CD4-positive, alpha-beta T cell treated with Interferon gamma for 1 hour (primary cell): ENCODE measurements at regions not wholly inside any gene's neighbourhood (a gene's known extent, or its start where the extent isn't known, plus 50 kb on each side); places are given as distances from the start of the nearest gene placed in this dataset.
"Not testable (repeated sequence)": the region's sequence is repeated elsewhere in the genome, so short reads cannot be mapped to it uniquely, and the experiment has no call there.

Experiments used
- DNase-seq: peaks from one replicate; pipeline ENCODE4 v3.0.0-alpha.2; 2020

DNA sequence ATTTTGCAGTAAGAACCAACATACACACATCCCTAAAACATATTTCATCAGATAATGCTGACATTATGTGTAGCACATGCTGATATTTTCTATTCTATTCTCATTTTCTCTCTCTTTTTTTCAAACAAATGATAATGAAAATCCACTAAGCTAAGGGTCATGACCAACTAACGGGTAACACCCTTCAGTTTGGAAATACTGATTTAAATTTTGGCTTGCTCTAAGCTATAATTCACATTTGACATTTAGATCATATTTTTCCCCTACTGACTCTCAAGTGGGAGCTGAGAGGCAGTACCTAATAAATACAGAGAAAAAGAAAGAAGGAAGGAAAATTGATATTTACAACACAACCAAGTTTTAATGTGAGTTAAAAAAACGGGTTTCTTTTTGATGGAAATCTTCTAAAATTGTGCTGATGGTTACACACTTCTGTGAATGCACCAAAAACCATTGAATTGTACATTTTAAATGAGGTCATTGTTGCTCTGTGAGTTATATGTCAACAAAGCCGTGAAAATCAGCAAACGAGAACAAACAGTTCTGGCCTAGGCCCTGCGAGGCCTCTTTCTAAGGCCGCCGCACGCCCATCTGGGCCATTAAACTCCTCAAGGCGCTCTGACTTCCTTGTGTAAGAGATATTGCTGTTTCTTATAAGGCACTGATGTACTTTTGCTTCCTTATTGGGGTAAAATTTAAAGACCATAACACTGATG, 124.2 kb downstream of the GALR1 start:
- DNase-seq = no peak

DNA sequence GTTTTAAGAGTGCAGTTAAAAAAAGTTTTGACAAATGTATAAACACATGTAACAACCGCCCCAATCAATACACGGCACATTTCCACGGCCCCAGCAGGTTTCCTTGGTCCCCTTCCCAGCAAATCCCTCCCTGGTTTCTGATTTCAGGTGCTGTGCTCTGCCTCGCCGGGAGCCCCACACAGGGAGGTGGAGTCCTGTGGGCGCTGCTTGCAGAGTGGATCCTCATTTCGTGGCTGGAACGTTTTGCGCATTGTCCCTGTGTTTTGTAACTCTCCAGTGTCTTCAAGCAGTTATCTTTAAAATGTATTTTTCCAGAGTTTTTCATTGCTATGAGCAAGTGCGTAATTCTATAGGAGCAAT, 124.8 kb downstream of the GALR1 start:
- no peak for DNase-seq

DNA sequence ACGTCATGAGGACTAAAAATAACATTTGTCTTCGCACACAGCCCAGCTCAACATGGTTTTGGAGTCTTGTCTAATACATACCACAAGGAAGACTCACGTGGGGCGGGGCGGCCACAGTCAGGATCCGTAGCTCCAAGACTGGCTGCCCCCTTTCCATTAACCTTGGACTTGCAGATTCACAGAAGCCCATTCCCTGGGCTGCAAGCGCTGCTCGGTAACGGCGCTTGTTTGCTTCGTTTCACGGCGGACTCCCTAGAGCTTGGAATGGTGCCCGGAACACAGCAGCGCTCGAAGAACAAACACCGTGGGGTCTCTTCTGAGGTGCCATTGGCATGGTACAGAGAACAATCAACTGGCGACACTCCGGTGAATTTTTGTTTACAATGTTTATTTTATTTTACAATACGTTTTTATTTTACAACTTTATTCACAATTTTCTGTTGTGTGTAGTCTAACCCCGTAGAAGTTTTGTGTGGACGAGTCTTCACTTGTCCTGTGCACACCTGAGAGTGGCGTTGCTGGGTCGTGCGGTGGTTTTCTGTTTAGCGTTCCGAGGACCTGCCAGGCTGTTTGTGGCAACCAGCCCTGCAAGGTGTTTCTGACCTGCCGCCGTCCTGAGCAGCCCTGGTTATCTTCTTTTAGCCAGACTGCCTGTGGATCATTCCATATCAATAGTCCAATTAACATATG, 126.5 kb downstream of the GALR1 start:
- no peak for DNase-seq

DNA sequence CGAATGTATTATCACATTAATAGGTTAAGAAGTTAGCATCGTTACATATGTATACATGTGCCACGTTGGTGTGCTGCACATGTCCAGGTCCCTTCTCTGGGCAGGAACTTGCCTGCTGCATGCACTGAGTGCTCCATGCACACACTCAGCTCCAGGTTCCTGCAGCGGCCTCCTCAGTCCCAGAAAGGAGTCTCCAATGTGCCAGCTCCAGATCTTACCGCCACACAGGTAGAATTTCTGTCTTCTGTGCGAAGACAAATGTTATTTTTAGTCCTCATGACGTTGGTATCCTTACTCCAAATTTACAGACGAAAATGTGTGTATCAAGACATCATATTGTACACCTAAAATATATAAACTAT, 127.1 kb downstream of the GALR1 start:
- no peak for DNase-seq

DNA sequence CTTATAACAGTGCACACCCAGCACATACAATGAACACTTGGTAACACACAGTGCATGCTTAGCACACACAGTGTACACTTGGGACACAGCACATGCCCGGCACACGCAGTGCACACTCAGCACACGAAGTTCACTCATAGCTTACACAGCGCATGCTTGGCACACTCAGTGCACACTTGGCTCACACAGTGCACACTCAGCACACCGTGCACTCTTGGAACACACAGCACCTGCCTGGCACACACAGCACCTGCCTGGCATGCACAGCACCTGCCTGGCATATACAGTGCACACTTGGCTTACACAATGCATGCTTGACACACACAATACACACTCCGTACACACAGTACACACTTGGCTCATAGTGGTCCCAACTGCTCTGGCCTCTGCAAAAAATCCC, 128.2 kb downstream of the GALR1 start:
- no peak for DNase-seq

DNA sequence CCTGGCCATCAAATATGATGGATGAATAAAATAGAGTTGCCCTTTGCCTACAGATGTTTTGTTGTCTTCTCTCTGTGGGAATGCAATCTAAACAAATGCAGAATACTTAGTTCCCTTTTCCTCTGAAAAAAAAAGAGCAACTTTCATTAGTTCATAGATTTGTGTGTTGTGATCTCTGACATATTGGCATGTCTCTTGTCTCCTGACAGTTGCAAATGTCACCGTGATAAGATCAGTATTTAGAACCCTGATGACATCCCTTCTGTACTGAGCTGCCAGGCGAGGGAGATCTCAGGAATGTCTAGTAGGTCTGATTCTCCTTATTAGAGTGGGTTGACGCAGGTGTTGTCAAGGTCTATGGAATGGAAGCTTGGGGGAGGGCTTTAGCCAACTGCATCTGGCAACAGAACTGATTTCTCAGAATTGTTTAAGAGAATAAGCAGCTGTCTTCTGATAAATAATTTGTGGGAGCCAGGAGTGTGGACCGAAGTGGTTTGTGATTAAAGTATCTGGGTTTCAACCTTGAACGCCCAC, 130.4 kb downstream of the GALR1 start:
- DNase-seq = no peak

DNA sequence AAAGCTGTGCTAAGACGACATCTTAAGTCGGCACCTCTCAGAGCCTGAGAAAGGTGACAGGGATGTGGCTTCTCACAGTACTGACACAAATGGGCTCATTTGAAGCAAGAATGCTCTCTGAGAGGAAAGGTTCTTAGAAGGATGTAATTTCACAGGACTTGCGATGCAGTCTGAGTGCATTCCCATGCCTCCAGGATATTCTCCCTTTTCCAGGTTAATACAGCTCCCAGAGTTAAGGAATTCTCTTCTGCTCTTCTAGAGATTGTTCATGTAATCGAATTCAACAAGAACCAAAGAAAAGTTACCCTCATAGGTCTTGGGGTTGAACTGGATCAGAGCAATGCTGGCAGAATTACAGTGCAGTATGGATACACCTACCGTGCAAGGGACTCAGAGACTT, 131.0 kb downstream of the GALR1 start:
- no peak for DNase-seq

DNA sequence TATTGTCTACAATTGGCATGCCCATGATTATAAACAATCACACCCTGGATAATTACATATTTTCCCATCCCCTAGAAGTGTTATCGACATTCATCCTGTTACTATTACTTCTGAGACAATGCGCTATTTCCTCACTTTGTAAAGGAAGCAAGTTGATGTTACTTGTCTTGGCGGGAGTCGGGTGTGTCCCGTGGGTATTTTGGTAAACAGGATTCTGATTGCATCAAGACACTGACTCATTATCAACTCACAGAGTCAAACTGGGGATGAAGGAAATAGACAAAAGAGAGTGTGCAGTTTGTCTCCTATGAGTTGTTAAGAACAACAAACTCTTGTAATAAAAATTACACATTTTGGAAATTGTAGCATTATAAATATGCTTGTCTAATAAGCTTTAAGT, 142.7 kb downstream of the GALR1 start:
- DNase-seq = no peak

DNA sequence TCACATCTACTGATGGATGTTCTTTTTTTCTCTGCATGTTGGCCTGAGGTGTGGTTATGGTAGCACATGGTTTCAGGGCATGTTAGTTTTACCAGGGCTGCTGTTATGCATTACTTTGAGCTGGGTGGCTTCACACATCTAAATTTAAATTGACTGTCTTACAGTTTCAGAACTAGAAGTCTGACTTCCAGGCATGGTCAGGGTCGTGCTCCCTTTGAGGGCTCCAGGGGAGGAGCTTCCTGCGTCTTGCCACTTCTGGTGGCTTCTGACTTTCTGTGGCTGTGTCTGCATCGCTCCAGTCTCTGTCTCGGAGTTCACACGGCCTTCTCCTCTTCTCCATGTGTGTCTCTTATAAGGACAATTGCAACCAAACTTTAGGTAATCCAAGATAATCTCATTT, 143.9 kb downstream of the GALR1 start:
- DNase-seq = no peak

DNA sequence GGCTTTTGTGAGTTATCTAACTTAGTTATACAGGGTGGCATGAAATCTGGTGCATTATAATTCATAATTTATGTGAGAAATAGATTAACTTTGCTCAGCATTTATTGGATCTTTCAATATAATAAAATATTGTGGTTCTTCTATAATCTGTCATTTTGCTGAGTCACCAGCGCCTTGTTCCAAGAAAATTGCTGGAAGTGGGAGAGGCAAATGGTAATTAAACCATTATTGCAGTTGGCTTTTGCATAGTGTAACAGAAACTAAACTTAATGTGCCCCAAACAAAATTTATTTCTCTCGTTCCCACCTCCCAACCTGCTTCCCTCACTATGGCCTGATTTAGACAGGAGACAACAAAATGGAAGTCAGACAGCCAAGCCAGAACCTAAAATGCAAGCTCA, 146.3 kb downstream of the GALR1 start:
- no peak for DNase-seq

DNA sequence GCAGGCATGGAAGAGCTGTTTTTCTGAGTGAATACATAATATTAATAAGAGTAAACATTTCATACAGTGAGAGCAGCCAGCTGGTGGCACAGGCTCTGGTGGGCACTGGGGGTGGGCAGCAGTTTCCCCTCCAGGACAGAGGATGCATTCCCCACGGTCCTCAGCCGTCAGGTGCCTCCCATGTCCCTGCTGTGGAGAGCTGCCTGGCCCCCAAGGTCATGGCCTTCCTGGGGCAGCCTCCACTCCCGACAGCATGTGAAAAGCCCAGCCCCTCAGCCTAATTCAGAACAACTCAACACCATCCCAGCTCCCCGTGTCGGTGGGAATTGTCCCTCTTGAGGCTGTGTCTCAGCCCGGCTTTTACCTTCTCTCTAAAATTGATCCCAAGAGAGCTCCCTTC, 147.4 kb downstream of the GALR1 start:
- DNase-seq = no peak

DNA sequence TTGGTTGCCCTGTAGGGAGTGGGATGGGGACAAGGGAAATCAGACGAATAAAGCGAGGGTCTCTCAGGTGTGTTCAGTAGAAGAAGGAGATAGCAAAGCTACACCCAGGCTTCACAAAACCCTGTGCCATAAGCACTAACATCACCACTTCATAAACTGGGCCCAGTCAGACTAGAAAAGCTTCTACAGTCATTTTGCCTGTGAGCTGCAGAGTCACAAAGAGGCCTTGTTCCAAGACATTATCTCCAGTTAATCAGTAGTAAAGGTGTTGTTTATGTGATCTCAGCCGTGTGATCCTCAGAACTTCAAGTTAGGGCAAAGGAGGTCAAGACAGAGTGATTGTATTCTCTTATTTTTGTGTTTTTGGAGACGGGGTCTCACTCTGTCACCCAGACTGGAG, 148.0 kb downstream of the GALR1 start:
- DNase-seq = no peak

DNA sequence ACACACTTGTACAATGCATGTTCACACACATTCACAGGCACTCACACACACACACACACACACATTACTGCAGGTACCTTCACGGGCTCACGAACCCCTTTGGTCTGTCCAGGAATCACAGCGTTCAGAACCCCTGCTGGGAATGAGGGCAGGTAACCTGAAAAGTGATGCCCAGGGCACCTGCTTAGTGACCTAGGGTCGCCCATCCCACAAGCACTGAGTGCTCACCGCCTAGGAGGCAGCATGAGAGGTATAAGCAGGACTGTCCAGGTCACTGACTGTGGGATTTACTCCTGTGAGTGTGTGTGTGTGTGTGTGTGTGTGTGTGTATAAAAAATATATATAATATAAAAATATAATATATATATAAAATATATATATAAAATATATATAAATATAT, 150.9 kb downstream of the GALR1 start:
- DNase-seq = no peak

DNA sequence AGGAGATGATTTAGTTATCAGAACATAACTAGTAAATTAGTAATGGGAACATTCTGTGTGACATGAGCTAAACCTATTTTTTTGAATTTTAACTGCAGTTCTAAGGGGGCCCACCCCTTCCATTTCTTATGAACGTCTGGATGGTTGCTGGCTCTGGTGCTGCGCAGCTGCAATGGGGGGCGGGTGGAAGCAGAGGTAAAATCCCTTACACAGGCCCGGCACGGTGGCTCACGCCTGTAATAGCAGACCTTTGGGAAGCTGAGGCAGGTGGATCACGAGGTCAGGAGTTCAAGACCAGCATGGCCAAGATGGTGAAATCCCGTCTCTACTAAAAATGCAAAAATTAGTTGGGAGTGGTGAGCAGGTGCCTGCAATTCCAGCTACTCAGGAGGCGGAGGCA, 151.5 kb downstream of the GALR1 start:
- DNase-seq = no peak

DNA sequence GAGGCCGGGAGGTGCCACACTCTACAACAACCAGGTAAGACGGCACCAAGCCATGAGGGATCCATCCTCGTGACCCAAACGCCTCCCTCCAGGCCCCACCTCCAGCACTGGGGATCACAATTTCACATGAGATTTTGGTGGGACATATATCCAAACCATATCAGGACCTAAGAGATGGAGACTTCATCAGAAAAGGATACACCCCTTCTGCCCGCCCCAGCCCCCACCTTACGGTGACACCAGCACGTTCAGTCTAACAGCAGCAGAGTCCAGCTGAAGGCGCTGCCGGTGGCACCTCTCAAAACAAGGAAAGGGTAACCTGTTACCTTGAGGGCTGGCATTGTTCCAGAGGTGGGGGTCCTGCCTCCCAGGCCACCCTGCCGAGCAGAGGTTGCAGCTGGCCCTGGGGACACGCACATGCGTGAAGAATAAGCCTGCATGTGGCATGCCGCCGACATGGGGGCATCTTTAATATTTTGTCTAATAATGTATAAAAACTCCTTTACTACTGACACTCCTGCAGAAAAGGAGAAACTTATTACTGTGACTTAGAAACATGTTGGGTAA, 154.4 kb downstream of the GALR1 start:
- DNase-seq = no peak

DNA sequence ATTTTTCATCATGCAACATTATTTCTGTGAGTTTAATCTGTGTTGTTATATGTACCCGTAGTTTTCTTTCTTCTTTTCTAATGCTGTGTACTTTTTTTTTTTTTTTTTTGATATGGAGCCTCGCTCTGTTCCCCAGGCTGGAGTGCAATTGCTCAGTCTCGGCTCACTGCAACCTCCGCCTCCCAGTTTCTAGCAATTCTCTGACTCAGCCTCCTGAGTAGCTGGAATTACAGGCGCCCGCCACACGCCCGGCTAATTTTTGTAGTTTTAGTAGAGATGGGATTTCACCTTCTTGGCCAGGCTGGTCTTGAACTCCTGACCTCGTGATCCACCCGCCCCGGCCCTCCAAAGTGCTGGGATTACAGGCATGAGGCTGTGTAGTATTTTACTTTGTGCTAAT, 155.4 kb downstream of the GALR1 start:
- no peak for DNase-seq

DNA sequence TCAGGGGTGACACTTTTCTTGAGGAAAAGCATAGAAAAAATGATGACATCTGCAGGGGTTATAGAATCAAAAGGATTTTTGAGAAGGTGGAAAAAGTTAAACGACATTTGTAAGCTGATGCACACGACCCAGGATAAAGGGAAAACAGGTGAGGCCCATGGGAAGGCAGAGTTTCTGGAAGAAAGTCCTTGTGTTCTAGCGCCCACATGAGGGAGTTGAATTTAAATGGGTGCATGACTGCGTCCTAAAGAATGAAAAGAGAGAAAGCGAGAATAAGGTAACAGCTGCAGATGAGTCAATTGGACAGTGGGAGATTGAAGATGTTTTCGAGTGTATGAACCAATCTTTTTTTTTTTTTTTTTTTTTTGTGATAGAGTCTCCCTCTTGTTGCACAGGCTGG, 158.1 kb downstream of the GALR1 start:
- DNase-seq = no peak

DNA sequence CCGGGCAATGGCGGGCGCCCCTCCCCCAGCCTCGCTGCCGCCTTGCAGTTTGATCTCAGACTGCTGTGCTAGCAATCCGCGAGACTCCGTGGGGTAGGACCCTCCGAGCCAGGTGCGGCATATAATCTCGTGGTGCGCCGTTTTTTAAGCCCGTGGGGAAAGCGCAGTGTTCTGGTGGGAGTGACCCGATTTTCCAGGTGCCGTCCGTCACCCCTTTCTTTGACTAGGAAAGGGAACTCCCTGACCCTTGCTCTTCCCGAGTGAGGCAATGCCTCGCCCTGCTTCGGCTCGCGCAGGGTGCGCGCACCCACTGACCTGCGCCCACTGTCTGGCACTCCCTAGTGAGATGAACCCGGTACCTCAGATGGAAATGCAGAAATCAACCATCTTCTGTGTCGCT, 171.9 kb downstream of the GALR1 start:
- not testable (repeated sequence) for DNase-seq

DNA sequence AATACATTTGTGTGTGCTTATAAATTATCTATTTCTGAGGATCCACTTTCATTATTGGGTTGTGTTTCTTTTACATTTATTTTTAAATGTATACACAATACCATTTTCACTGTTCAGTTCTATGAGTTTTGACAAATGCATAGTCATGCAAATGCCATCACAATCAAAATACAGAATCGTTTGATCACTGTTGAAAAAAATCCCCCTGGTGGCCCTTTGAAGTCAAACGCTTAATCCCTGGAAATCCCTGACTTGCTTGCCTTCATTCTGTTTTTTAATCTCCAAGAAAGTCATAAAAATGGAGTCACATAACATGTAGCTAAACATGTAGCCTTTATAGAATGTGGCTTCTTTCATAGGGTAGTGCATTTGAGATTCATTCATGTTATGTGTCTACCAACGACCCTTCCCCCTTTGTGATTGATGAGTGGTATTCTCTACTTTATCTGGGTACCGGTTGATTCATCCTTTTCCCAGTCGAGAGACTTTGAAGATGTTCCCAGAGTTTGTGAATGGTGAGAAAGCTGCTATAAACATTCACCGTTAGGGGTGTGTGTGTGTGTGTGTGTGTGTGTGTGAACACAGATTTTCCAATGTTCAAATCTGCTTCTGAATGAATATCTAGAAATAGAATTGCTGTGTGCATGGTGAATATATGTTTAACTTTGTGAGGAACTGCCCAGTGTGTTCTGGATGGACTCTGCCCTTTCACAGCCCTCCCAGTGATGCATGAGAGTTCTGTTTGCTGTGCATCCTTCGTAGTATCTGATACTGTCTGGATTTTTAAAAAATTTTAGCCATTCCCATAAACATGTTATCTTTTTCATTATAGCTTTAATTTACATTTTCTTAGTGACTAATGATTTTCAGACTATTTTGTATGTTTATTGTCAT, 173.6 kb downstream of the GALR1 start:
- no peak for DNase-seq

DNA sequence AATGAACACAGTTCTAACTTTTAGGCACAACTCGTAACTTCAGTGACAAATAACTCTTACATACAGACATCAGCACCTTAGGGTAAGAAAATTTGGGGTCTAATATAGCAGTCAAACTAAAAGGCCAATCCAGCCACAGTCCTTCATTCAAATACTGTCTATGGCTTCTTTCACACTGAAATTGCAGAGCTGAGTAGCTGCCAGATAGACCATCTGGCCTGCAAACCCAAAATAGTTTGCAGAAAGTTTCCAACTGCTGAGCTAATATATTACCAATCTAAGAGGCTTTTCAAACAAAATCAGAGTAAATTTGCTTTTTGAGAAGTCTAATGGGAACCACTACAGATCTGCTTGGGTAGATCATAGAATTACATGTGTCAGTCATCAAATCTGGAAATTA, 183.4 kb downstream of the GALR1 start:
- no peak for DNase-seq

DNA sequence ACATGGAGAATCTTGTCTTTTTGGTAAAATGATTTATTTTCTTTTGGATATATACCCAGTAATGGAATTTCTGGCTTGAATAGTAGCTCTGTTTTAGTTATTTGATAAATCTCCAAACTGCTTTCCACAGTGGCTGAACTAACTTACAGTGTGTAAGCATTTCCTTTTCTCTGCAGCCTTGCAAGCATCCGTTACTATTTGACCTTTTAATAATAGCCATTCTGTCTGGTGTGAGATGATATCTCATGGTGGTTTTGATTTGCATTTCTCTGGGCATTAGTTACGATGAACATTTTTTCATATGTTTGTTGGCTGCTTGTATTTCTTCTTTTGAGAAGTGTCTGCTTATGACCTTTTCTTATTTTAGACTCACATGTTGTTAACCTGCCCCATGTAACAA, 190.2 kb downstream of the GALR1 start:
- DNase-seq = no peak

DNA sequence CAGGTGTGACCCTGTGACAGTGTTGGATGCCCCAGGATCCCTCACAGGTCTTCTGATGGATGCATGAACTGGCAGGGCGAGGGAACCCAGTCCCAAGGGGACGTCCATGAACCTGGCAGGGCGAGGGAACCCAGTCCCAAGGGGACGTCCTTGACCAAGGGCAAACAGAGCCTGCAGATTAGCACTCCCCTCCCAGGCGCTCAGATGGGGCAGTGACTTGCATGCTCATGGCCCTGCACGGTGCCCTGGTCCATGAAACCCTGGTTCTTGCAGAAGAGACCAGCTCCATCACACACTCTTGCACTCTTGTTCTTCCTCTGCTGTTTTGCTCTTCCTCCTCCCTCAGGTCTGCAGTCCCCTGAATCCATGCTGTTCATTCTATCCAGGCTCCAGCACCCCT, 192.7 kb downstream of the GALR1 start:
- DNase-seq = no peak

DNA sequence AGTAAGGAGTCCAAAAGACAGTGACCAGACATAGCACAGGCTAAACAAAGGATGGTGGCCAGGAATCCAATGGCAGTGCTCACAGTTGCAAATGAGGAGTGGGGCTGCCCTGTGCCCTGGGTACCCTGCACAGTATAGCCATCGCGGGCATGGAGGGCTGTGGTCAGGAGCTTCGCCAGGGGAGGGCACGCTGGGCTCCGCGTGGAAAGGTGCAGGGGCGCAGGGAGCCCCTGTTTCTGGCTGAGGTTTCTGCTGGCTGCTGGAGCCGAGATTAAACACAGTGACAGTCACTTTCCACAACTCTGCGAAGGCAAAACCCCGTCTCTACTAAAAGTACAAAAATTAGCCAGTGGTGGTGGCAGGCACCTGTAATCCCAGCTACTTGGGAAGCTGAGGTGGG, 194.7 kb downstream of the GALR1 start:
- no peak for DNase-seq

DNA sequence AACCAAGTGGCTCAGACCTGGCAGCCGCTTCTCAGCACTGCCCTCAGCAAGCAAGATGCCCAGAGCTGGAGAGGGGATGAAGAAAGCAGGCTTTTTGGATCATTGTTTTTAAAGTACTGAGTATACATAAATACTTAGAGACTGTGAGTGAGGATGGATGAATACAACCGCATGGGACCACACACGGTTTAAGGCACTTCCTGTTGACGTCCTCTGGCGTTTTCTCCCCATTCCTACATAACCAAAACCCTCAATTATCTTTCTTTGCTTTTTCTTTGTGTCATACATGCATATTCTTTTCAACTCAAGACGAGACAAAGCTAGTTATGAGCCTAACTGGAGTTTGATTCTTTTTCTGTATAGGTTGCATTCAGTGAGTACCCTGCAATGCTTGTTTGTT, 198.4 kb downstream of the GALR1 start:
- no peak for DNase-seq
